Ectodermal cell (in vitro differentiated cells): ENCODE measurements at regions not wholly inside any gene's neighbourhood (a gene's known extent, or its start where the extent isn't known, plus 50 kb on each side); places are given as distances from the start of the nearest gene placed in this dataset.

ENCODE experiments used
- H3K27ac ChIP-seq: 2 replicates; pipeline ENCODE4 v1.7.0; 2013; ENCODE audit warnings: mild to moderate bottlenecking, low read depth, low read length; ENCODE audit not compliant: insufficient read depth, poor library complexity, severe bottlenecking
- H3K27me3 ChIP-seq: 2 replicates; pipeline ENCODE4 v1.7.0; 2013; ENCODE audit warnings: mild to moderate bottlenecking, low read length; ENCODE audit not compliant: insufficient read depth, control insufficient read depth, poor library complexity, severe bottlenecking
- H3K36me3 ChIP-seq: one replicate; pipeline ENCODE4 v1.7.0; 2013; ENCODE audit warnings: low read length; ENCODE audit not compliant: control insufficient read depth, insufficient read depth
- H3K4me1 ChIP-seq: one replicate; pipeline ENCODE4 v1.7.0; 2013; ENCODE audit warnings: low read length; ENCODE audit not compliant: control insufficient read depth, insufficient read depth
- H3K4me3 ChIP-seq: 2 replicates; pipeline ENCODE4 v1.7.0; 2013; ENCODE audit warnings: low read depth, low read length, control low read depth; ENCODE audit not compliant: insufficient read depth
- H3K9me3 ChIP-seq: 2 replicates; pipeline ENCODE4 v1.7.0; 2013; ENCODE audit warnings: mild to moderate bottlenecking, low read length, moderate library complexity; ENCODE audit not compliant: control insufficient read depth
- WGBS, 2 experiments: methylation state at CpG; one replicate each; pipeline ENCODE4 v1.1.7; 2013; ENCODE audit warnings: missing lambda C conversion rate in 2 of 2; 5-methylcytosine and 5-hydroxymethylcytosine counted together

- Histone ChIP-seq H3K4me3 (no peak overlapping the region), H3K27ac (no peak overlapping the region), H3K27me3 (no peaks in the 10 kb centered on the region), H3K9me3 (no peaks in the 10 kb centered on the region), H3K36me3 (no peaks in the 10 kb centered on the region), H3K4me1 (no peaks in the 10 kb centered on the region)
- 82 to 100% methylated on average over 4 of the region's 4 CpGs for WGBS, 2 experiments
These were observed 251.7 kb upstream of the NOVA1 start for GRCh38 chr14:26849514-26849913.

- 95 to 97% methylated on average over 6 of the region's 6 CpGs for WGBS, 2 experiments
- Histone ChIP-seq H3K36me3 (no peaks in the 10 kb centered on the region), H3K9me3 (no peaks in the 10 kb centered on the region)
These were observed 254.0 kb upstream of the NOVA1 start for GRCh38 chr14:26851793-26852192.

GRCh38 chr14:26855077-26855753 is 257.4 kb upstream of the NOVA1 start:
- Histone ChIP-seq H3K36me3 (no peaks in the 10 kb centered on the region), H3K4me1 (no peaks in the 10 kb centered on the region), H3K4me3 (no peak overlapping the region), H3K27me3 (no peaks in the 10 kb centered on the region), H3K9me3 (no peaks in the 10 kb centered on the region), H3K27ac (no peak overlapping the region)
- WGBS, 2 experiments = 95 to 96% methylated on average over 7 of the region's 7 CpGs

More at GRCh38 chr14:26851793-26852192, 254.0 kb upstream of the NOVA1 start:
- no peaks in the 10 kb centered on the region for H3K27me3 ChIP-seq
- no peak overlapping the region for H3K4me3 ChIP-seq
- H3K27ac ChIP-seq = no peak overlapping the region
- H3K4me1 ChIP-seq = no peaks in the 10 kb centered on the region

GRCh38 chr14:26856876-26857518 is 259.2 kb upstream of the NOVA1 start:
- Histone ChIP-seq H3K4me1 (no peaks in the 10 kb centered on the region), H3K27me3 (no peaks in the 10 kb centered on the region), H3K36me3 (no peaks in the 10 kb centered on the region), H3K27ac (no peak overlapping the region), H3K4me3 (no peak overlapping the region), H3K9me3 (no peaks in the 10 kb centered on the region)
- WGBS, 2 experiments = 90 to 95% methylated on average over 4 of the region's 4 CpGs

GRCh38 chr14:26859483-26859882 is 261.6 kb upstream of the NOVA1 start:
- Histone ChIP-seq H3K27me3 (no peaks in the 10 kb centered on the region), H3K36me3 (no peaks in the 10 kb centered on the region), H3K4me3 (no peak overlapping the region), H3K27ac (no peak overlapping the region), H3K9me3 (no peaks in the 10 kb centered on the region), H3K4me1 (no peaks in the 10 kb centered on the region)
- 75 to 88% methylated on average over 2 of the region's 2 CpGs for WGBS, 2 experiments

GRCh38 chr14:26860111-26860510 is 262.3 kb upstream of the NOVA1 start:
- no CpG with 5 or more reads among the region's 3 CpGs for WGBS, 2 experiments
- Histone ChIP-seq H3K4me3 (no peak overlapping the region), H3K27me3 (no peaks in the 10 kb centered on the region), H3K27ac (no peak overlapping the region), H3K9me3 (no peaks in the 10 kb centered on the region), H3K36me3 (no peaks in the 10 kb centered on the region), H3K4me1 (no peaks in the 10 kb centered on the region)

- WGBS, 2 experiments = 100% methylated on average over 2 of the region's 5 CpGs; no CpG with 5 or more reads in 1 of the 2 experiments
- no peak overlapping the region for H3K27ac ChIP-seq
These were observed 265.9 kb upstream of the NOVA1 start for GRCh38 chr14:26863736-26864135.

GRCh38 chr14:26866721-26867120 is 268.9 kb upstream of the NOVA1 start:
- Histone ChIP-seq H3K4me1 (peaks cover 9% of the 10 kb centered on the region), H3K27me3 (no peaks in the 10 kb centered on the region), H3K36me3 (no peaks in the 10 kb centered on the region), H3K4me3 (no peak overlapping the region), H3K9me3 (no peaks in the 10 kb centered on the region), H3K27ac (no peak overlapping the region)
- WGBS, 2 experiments = 75% methylated on average over 1 of the region's 1 CpG; no CpG with 5 or more reads in 1 of the 2 experiments

More at GRCh38 chr14:26863736-26864135, 265.9 kb upstream of the NOVA1 start:
- Histone ChIP-seq H3K36me3 (no peaks in the 10 kb centered on the region), H3K27me3 (no peaks in the 10 kb centered on the region), H3K9me3 (no peaks in the 10 kb centered on the region), H3K4me1 (no peaks in the 10 kb centered on the region), H3K4me3 (no peak overlapping the region)

GRCh38 chr14:26867171-26867757 is 269.4 kb upstream of the NOVA1 start:
- 52% methylated on average over 3 to 5 of the region's 6 CpGs for WGBS, 2 experiments
- Histone ChIP-seq H3K27me3 (no peaks in the 10 kb centered on the region), H3K4me1 (peaks cover 9% of the 10 kb centered on the region), H3K9me3 (no peaks in the 10 kb centered on the region), H3K36me3 (no peaks in the 10 kb centered on the region), H3K4me3 (no peak overlapping the region), H3K27ac (no peak overlapping the region)

- 92 to 100% methylated on average over 1 to 2 of the region's 2 CpGs for WGBS, 2 experiments
- Histone ChIP-seq H3K4me1 (peaks cover 22% of the 10 kb centered on the region), H3K27me3 (no peaks in the 10 kb centered on the region)
These were observed 272.3 kb upstream of the NOVA1 start for GRCh38 chr14:26870096-26870495.

More at GRCh38 chr14:26870096-26870495, 272.3 kb upstream of the NOVA1 start:
- Histone ChIP-seq H3K27ac (no peak overlapping the region), H3K4me3 (no peak overlapping the region), H3K36me3 (no peaks in the 10 kb centered on the region), H3K9me3 (no peaks in the 10 kb centered on the region)
